MG63 (cell line): ENCODE measurements at regions not wholly inside any gene's neighbourhood (a gene's known extent, or its start where the extent isn't known, plus 50 kb on each side); places are given as distances from the start of the nearest gene placed in this dataset.
"Not testable (repeated sequence)": the region's sequence is repeated elsewhere in the genome, so short reads cannot be mapped to it uniquely, and the experiment has no call there.

Experiments used
- DNase-seq: peaks from one replicate; pipeline ENCODE4 v3.0.0-alpha.2; 2020
- H3K27me3 ChIP-seq: fragments of 250-450 bp; sonication (Bioruptor Pico); 2 replicates; pipeline ENCODE4 v1.5.1; 2020; ENCODE audit warnings: mild to moderate bottlenecking, moderate library complexity
- H3K36me3 ChIP-seq: fragments of 250-450 bp; sonication (Bioruptor Pico); 2 replicates; pipeline ENCODE4 v1.5.1; 2020; ENCODE audit warnings: mild to moderate bottlenecking, moderate library complexity
- H3K4me3 ChIP-seq: fragments of 250-450 bp; sonication (Bioruptor Pico); 2 replicates; pipeline ENCODE4 v1.5.1; 2020; ENCODE audit warnings: mild to moderate bottlenecking, moderate library complexity
- H3K9me3 ChIP-seq: fragments of 250-450 bp; sonication (Bioruptor Pico); 2 replicates; pipeline ENCODE4 v1.5.1; 2020; ENCODE audit warnings: mild to moderate bottlenecking, moderate library complexity

DNA sequence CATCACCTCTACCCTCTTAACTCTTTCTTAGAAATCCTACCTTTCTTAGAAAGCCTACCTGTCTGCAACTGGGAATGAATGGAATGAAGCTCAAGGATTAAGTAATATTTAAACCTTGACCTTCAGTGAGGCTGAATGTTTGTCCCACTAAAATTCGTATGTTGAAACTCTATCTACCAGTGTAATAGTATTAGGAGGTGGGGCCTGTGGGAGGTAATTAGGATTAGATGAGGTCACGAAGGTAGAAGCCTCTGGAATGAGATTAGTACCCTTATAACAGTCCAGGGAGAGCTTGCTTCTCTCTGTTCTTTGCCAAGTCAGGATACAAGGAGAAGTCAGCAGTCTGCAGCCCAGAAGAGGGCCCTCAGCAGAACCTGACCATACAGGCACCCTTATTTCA, 158.0 kb downstream of the TENT5A start:
- Histone ChIP-seq H3K27me3 (no peaks in the 10 kb centered on the region), H3K4me3 (no peak overlapping the region), H3K36me3 (no peaks in the 10 kb centered on the region), H3K9me3 (no peaks in the 10 kb centered on the region)
- DNase-seq: no peak

DNA sequence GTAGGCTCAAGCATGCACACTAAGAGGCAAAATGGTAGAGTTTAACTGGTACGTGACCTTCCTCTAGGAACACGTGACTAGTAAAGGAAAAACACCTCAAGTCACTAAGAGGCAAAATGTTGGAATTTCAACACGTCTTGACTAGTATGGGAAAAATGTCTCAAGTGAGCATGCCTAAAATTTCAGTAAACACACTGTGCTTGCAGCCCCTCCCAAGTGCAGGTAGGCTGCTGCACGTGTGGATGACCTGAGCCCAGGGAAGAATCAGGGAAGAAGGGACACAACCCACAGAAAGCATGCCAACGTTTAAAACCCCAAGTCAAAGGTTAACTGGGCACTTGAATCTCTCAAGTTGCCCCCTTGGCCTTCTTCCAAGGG, 162.2 kb downstream of the TENT5A start:
- Histone ChIP-seq H3K36me3 (no peaks in the 10 kb centered on the region), H3K27me3 (no peaks in the 10 kb centered on the region), H3K4me3 (no peak overlapping the region), H3K9me3 (no peaks in the 10 kb centered on the region)
- no peak for DNase-seq

DNA sequence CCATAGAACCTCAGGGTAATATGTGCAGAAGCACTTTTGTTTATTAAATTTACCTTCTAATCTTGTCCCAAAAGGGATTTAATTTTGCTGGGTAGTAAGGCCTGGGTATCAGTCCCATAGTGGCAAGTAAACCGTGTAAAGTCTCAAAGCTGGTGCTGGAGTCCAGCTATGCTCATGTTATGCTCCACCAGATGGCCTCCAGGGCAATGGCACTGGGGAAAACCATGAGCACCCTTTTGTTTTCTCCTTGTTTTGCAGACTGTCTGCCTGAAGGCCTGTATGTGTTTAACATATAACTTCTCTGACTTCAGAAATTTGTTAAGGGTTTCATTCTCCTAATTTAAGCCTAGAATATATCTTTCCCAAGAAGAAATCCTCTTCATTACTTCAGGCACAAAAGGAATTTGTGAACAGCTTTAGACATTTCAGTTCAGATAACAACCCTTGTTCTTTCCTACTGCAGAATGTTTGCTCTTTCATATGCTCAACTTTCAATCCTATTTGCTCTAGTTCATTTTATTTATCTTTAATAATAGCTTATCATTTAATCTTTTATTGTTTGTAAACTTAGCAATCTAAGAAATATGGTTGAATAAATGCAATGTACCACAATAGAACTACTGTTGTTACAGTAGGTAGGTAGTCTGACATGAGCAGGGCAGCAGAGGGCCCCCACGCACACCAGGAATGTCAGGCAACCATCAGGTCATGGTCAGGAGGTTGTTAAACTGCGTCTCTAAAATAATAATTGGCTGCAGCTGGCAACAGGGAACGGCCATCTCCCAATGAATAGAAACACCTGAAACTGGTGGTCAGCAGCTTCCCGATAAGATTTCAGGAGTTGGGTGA, 162.8 kb downstream of the TENT5A start:
- no peak for DNase-seq
- no peaks in the 10 kb centered on the region for H3K27me3 ChIP-seq
- no peak overlapping the region for H3K4me3 ChIP-seq
- no peaks in the 10 kb centered on the region for H3K9me3 ChIP-seq
- no peaks in the 10 kb centered on the region for H3K36me3 ChIP-seq

DNA sequence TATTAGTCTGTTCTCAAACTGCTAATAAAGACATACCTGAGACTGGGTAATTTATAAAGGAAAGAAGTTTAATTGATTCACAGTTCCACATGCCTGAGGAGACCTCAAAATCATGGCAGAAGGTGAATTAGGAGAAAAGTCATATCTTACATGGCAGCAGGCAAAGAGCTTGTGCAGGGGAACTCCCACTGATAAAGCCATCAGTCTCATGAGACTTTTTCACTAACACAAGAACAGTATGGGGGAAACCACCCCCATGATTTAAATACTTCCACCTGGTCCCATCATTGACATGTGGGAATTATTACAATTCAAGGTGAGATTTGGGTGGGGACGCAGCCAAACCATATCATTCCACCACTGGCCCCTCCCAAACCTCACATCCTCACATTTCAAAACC, 166.8 kb downstream of the TENT5A start:
- not testable (repeated sequence) for H3K27me3 ChIP-seq, H3K36me3 ChIP-seq, H3K4me3 ChIP-seq, H3K9me3 ChIP-seq, DNase-seq

DNA sequence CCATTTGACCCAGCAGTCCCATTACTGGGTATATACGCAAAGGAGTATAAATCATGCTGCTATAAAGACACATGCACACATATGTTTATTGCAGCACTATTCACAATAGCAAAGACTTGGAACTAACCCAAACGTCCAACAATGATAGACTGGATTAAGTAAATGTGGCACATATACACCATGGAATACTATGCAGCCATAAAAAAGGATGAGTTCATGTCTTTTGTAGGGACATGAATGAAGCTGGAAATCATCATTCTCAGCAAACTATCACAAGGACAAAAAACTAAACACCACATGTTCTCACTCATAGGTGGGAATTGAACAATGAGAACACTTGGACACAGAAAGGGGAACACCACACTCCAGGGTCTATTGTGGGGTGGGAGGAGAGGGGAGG, 168.3 kb downstream of the TENT5A start:
- not testable (repeated sequence) for H3K27me3 ChIP-seq, H3K9me3 ChIP-seq, H3K36me3 ChIP-seq, DNase-seq, H3K4me3 ChIP-seq

DNA sequence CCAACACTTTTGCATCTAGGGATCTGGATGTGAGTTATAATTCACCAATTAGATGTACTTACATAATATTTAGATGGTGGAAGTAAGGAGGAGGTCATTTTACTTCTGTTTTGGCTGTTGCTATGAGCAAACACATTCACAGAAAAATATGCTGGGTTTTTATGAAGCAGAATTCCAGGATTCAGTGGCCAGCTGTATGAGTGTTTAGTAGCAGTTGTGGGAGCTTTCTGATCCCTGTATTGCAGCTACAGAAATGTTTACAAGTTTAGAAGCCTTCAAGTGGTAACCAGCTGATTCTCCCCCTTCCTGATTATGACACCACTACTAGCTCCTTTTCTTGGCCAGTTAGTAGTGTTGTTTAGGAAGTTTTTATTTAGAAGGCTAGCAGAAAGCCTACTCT, 177.0 kb downstream of the TENT5A start:
- Histone ChIP-seq H3K4me3 (no peak overlapping the region), H3K36me3 (no peaks in the 10 kb centered on the region), H3K27me3 (no peaks in the 10 kb centered on the region), H3K9me3 (no peaks in the 10 kb centered on the region)
- DNase-seq: no peak

DNA sequence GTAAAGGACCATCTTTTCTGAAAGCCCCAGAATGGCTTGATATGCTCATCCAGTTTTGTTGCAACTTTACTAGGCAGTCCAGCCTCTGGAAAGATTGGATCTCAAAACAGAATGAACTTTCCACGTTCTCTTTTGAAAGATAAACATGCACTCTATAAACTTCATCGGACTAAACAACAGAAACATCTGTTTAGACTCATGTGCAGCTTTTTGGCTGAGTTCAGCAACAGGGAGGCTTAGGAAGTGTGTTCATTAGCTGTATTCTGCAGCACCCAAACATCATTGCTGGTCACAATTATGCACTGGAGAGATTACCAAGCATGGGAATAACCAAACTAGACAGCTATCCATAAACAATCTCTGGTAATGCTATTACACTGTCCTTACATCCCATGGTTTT, 180.5 kb downstream of the TENT5A start:
- no peaks in the 10 kb centered on the region for H3K9me3 ChIP-seq
- DNase-seq: no peak
- no peaks in the 10 kb centered on the region for H3K36me3 ChIP-seq
- H3K27me3 ChIP-seq: no peaks in the 10 kb centered on the region
- no peak overlapping the region for H3K4me3 ChIP-seq

DNA sequence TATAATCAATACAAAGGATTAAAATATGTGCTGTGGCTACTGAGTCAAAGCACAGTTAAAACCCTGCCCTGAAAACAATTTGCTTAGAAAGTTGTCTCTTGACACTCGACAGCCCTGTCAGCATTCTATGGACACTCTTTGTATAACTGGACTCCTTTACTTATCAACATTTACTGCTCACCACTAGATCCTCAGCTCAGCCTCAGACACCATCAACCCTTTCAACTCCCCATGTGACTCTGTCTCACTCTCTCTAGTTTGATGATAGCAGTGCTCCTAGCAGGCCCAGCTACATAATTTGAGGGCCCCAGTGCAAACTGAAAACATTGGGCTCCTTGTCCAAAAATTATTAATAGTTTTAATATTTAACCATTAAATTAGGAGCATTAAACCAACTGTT, 181.8 kb downstream of the TENT5A start:
- DNase-seq: no peak
- Histone ChIP-seq H3K27me3 (no peaks in the 10 kb centered on the region), H3K36me3 (no peaks in the 10 kb centered on the region), H3K9me3 (no peaks in the 10 kb centered on the region), H3K4me3 (no peak overlapping the region)

DNA sequence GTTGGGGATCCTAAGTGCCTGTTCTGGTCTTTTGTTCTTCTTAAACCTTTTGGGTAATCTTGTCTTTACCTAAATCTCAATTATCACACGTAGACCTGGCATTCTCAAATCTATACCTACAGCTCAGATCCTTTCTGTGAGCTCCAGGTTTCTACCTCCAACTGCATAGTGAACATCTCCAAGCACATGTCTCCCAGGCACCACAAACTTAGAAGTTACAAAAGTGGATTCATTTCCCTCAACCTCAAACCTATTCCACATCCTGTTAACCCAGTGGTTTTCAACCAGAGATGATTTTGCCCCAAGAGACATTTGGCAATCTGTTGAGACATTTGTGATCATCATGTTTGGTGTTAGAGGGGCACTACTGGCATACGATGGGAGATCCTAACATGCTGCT, 183.5 kb downstream of the TENT5A start:
- Histone ChIP-seq H3K36me3 (no peaks in the 10 kb centered on the region), H3K27me3 (no peaks in the 10 kb centered on the region), H3K9me3 (no peaks in the 10 kb centered on the region), H3K4me3 (no peak overlapping the region)
- no peak for DNase-seq

DNA sequence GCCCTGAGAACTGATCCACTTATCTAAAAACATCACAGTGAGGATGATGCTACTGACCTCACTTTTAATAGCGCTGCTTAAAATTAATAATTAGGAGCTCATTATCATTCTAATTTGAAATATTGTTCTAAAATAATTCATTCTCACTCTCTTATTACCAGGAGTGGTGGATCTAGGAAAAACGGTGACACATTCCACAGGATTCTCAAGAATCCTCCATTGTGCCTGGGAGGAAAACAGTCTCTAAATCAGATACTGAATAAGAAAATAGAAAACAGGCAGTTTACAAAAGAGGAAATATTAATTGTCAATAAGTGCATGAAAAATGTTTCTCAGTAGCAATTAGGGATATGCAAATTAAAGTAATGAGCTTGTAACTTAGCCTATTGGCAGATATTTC, 187.4 kb downstream of the TENT5A start:
- no peak for DNase-seq
- no peaks in the 10 kb centered on the region for H3K36me3 ChIP-seq
- no peaks in the 10 kb centered on the region for H3K27me3 ChIP-seq
- H3K4me3 ChIP-seq: no peak overlapping the region
- no peaks in the 10 kb centered on the region for H3K9me3 ChIP-seq

DNA sequence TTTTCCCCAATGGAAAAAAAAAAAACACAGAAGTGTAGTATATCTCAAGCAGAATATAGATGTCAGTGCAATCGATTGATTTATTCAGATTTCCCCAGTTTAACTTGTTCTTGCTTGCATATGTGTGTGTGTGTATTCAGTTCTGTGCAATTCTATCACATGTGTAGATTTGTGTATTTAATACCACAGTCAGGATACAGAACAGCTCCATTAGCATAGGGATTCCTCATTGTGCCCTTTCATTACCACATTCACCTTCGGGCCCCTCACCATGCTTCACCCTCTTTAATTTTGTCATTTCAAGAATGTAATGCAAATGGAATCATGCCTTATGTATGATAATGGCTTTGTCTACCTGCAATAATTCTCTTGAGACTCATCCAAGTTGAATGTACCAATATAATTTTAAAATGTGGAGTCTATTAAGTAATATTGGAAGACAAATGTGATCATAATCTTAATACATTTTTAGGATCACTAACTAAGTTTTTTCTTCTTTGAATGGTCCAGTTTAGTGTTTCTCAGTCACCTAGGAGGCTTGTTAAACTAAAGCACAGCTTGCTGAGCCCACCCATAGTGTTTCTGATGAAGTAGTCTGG, 187.9 kb downstream of the TENT5A start:
- H3K27me3 ChIP-seq: no peaks in the 10 kb centered on the region
- no peak overlapping the region for H3K4me3 ChIP-seq
- no peak for DNase-seq
- H3K9me3 ChIP-seq: no peaks in the 10 kb centered on the region
- no peaks in the 10 kb centered on the region for H3K36me3 ChIP-seq

DNA sequence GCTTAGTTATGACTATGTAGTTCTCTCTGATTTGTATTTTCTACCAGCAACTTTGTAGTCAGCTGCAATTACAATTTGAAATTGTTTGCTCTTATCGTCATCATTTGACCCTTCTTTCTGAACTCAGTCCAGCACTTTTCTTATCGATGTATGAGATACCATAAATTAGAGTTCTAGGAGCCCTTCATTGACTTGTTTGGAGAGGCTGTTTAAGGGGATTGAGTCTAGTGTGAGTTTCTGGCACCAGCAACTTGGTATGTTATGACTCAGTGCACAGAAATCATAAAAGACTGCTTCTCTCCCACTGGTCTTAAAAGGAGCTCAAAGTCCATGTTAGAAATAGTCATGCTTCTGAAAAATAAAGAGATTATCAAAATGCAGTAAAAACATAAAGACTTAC, 190.3 kb downstream of the TENT5A start:
- DNase-seq: peak; percentile 5
- H3K27me3 ChIP-seq: no peaks in the 10 kb centered on the region
- no peaks in the 10 kb centered on the region for H3K9me3 ChIP-seq
- H3K36me3 ChIP-seq: no peaks in the 10 kb centered on the region
- H3K4me3 ChIP-seq: no peak overlapping the region

DNA sequence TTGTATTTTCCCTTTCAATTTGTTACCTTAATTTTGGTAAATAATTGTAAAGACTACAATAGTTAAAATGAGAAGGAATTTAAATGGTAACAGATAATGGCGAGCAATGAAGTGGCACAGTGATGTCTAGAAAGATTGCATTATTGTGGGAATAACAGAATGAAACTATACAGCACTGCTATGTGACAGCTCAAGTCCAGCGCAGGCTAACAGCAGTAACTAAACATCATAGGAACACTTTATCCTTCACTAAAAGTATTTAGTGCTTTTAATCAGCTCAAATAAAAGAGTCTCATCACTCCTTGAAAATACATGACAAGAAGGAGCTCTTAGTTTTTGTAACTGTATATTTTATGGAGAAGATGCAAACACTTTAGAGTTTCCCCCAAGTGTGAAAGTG, 190.8 kb downstream of the TENT5A start:
- no peaks in the 10 kb centered on the region for H3K36me3 ChIP-seq
- no peaks in the 10 kb centered on the region for H3K9me3 ChIP-seq
- no peaks in the 10 kb centered on the region for H3K27me3 ChIP-seq
- DNase-seq: no peak
- H3K4me3 ChIP-seq: no peak overlapping the region

DNA sequence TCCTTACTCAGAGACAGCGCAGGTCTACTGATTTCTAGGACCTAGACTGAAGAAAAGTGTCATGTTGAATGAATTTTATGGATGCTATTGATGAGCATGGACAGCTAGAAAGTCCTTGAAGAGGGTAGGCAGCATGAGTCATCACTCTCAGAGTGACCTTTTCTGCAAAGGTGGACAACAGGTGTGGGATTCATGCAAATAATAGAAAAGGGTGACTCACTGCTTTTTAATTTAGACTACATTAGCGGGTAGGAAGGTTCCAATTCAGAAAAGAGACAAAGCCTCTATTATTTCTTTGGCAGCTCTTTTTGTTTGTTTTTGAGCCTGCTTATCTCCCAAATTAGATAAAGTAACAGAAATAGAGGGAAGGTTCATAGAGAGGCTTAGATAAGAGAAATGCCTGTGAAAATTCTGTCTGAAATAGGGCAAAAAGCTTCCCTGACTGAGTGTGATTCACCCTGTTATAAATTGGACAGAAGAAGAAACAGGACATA, 191.4 kb downstream of the TENT5A start:
- Histone ChIP-seq H3K36me3 (no peaks in the 10 kb centered on the region), H3K4me3 (no peak overlapping the region), H3K27me3 (no peaks in the 10 kb centered on the region), H3K9me3 (no peaks in the 10 kb centered on the region)
- no peak for DNase-seq

DNA sequence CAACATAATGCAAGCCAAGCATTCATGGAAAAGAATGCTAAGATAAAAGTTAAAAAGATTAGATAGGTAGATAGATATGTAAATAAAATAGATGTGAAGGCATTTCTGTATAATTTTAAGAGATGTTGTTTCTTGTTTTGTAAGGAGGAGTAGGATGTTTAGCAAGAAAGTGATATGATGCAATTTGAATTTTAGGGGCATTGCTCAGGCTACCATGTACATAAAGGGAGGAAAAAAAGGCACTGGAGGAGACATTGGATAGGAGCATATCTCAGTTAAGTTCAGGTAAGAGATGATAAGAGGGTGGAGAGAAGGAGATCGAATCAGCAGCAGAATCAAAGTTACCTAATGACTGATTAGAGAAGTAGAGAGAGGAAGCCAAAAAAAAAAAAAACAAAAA, 194.7 kb downstream of the TENT5A start:
- no peak overlapping the region for H3K4me3 ChIP-seq
- no peaks in the 10 kb centered on the region for H3K27me3 ChIP-seq
- H3K9me3 ChIP-seq: no peaks in the 10 kb centered on the region; the same call in 1 of the 2 replicates
- DNase-seq: no peak
- no peaks in the 10 kb centered on the region for H3K36me3 ChIP-seq

DNA sequence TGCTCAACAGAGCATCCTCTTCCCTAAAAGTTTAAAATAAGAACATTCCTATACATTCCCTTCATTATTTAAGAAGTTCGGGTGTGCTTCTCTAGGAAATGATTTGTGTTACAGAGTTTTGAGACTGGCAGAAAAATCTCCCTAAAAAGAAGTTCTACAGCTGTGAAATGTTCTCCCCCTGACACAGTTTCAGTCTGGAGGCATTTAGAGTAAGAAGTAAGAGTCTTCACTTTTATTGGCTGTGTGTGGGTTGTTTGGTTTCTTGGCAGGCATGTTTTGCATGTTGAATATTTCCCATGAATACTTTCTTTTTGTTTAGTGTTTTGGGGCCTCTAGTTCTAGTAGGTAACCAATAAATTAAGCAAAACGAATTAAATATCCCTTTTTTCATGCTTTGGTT, 195.9 kb downstream of the TENT5A start:
- H3K9me3 ChIP-seq: no peaks in the 10 kb centered on the region; the same call in 1 of the 2 replicates
- no peaks in the 10 kb centered on the region for H3K27me3 ChIP-seq
- H3K36me3 ChIP-seq: no peaks in the 10 kb centered on the region
- no peak overlapping the region for H3K4me3 ChIP-seq
- no peak for DNase-seq

DNA sequence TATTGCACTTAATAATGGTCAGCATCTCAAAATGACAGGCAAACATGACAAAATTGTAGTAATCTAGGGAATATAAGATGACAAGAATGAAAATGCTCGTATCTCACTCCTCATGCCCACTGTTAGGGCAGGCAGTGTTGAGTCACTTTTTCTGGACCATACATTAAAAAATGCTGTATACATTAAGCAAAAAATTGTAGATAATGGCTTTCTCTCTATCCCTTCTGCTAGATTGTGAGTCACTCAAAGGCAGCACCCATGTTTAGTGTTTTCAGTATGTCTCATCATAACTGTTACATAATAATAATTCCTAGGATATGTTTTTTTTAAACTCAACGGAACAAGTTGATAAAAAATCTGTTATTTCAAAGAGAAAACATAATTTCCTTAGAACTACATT, 199.3 kb downstream of the TENT5A start:
- DNase-seq: peak; percentile 1
- H3K36me3 ChIP-seq: no peaks in the 10 kb centered on the region

DNA sequence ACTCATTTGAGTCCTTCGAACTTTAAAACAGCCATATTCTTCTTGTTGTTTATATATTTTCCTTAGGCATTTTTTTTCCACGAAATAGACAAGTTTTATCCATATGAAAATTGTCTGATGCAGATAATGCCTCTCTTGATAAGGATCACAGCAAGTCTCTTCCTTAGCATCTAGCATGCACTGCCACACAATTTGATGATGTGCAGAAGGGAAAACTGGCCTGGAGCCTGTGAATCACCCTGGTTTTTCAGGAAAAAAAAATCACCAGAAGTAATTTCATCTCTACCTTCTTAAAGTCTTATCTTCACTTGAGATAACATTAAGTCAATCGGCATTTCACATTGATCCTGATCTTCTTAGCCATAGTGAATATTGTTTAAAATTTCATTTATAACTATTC, 199.8 kb downstream of the TENT5A start:
- H3K9me3 ChIP-seq: no peaks in the 10 kb centered on the region; the same call in 1 of the 2 replicates
- H3K27me3 ChIP-seq: no peaks in the 10 kb centered on the region
- H3K4me3 ChIP-seq: no peak overlapping the region
- no peaks in the 10 kb centered on the region for H3K36me3 ChIP-seq
- DNase-seq: no peak

More for the DNA sequence above, 199.3 kb downstream of the TENT5A start:
- Histone ChIP-seq H3K27me3 (no peaks in the 10 kb centered on the region), H3K9me3 (no peaks in the 10 kb centered on the region; the same call in 1 of the 2 replicates), H3K4me3 (no peak overlapping the region)
